Sigmoid colon (tissue), 6 donors: ENCODE measurements at regions not wholly inside any gene's neighbourhood (a gene's known extent, or its start where the extent isn't known, plus 50 kb on each side); places are given as distances from the start of the nearest gene placed in this dataset.

ENCODE experiments used
- DNase-seq: peaks from one replicate; pipeline ENCODE4 v3.0.0-alpha.2; 2019
- H3K27ac ChIP-seq, 4 donors: fragments of 200-600 bp; sonication (generic); one replicate each; pipeline ENCODE4 v1.5.1; 2016 to 2019; ENCODE audit warnings: mild to moderate bottlenecking in 1 of 4
- H3K27me3 ChIP-seq, 3 donors: fragments of 200-600 bp; sonication (generic); one replicate each; pipeline ENCODE4 v1.5.1; 2019; ENCODE audit warnings: mild to moderate bottlenecking in 1 of 3
- H3K36me3 ChIP-seq, 4 donors: fragments of 200-600 bp; sonication (generic); one replicate each; pipeline ENCODE4 v1.5.1; 2016 to 2019
- H3K4me1 ChIP-seq, 4 donors: fragments of 200-600 bp; sonication (generic); one replicate each; pipeline ENCODE4 v1.5.1; 2017 to 2019
- H3K4me3 ChIP-seq, 4 donors: fragments of 200-600 bp; sonication (generic); one replicate each; pipeline ENCODE4 v1.5.1; 2017 to 2019; ENCODE audit warnings: mild to moderate bottlenecking in 2 of 4, moderate library complexity in 1 of 4
- H3K9me3 ChIP-seq, 4 donors: fragments of 200-600 bp in 3 of 4; sonication (generic) in 3 of 4; one replicate each; pipeline versions ENCODE4 v1.5.1 to v1.6.1; 2013 to 2019
- CTCF ChIP-seq, 4 experiments: fragments of 450-650 bp in 3 of 4; fragments of 200-600 bp in 1 of 4; IDR thresholded peaks; one replicate each; pipeline ENCODE4 v1.5.1; 2016 to 2019; ENCODE audit warnings: antibody characterized with exemption in 4 of 4, mild to moderate bottlenecking in 3 of 4, moderate library complexity in 2 of 4
- EP300 ChIP-seq, 4 donors: sonication (generic); formaldehyde crosslinking; IDR thresholded peaks; one replicate each; pipeline ENCODE4 v1.6.1; 2017; ENCODE audit warnings: antibody characterized with exemption in 4 of 4
- POLR2A ChIP-seq, 2 donors: fragments of 450-650 bp; IDR thresholded peaks; one replicate each; pipeline ENCODE4 v1.6.1; 2016; ENCODE audit warnings: antibody characterized with exemption in 2 of 2, mild to moderate bottlenecking in 2 of 2, moderate library complexity in 2 of 2
- POLR2AphosphoS5 ChIP-seq, 4 donors: sonication (generic); formaldehyde crosslinking; IDR thresholded peaks; one replicate each; pipeline ENCODE4 v1.6.1; 2017; ENCODE audit warnings: antibody characterized with exemption in 4 of 4
- WGBS, 2 donors: extraction: QIAGEN DNeasy Blood & Tissue Kit; methylation state at CpG; one replicate each; pipeline ENCODE4 v1.1.7; 2013; 5-methylcytosine and 5-hydroxymethylcytosine counted together
- intact Hi-C: fragments of 100-400 bp; cut with DNase I; formaldehyde crosslinking; loops from one replicate; pipeline ENCODE4 v1.15.1; 2023
- donor health status: healthy with polysubstance abuse.
- donor health status: healthy.

GRCh38 chrX:138485767-138486166, 225.8 kb downstream of the FGF13 start:
- no peak for DNase-seq
- Histone ChIP-seq H3K4me1 (no peaks in the 10 kb centered on the region), H3K9me3 (no peaks in the 10 kb centered on the region), H3K27ac (no peak overlapping the region), H3K27me3 (no peaks in the 10 kb centered on the region), H3K4me3 (no peak overlapping the region), H3K36me3 (no peaks in the 10 kb centered on the region)
- WGBS, 2 donors: 15 to 22% methylated on average over 1 of the region's 1 CpG
- intact Hi-C loops: no loop called here
- TF ChIP-seq POLR2A (IDR thresholded peaks at IDR 0.05) (no peak), CTCF (IDR thresholded peaks at IDR 0.05) (no peak), EP300 (IDR thresholded peaks at IDR 0.05) (no peak), POLR2AphosphoS5 (IDR thresholded peaks at IDR 0.05) (no peak)

- H3K27ac ChIP-seq: no peak overlapping the region
- H3K36me3 ChIP-seq: no peaks in the 10 kb centered on the region
- TF ChIP-seq EP300 (IDR thresholded peaks at IDR 0.05) (no peak), CTCF (IDR thresholded peaks at IDR 0.05) (no peak), POLR2AphosphoS5 (IDR thresholded peaks at IDR 0.05) (no peak), POLR2A (IDR thresholded peaks at IDR 0.05) (no peak)
- DNase-seq: no peak
- intact Hi-C loops: no loop called here
- no peak overlapping the region for H3K4me3 ChIP-seq
- H3K9me3 ChIP-seq: no peaks in the 10 kb centered on the region
- no peaks in the 10 kb centered on the region for H3K27me3 ChIP-seq
- H3K4me1 ChIP-seq: no peaks in the 10 kb centered on the region
- 86 to 91% methylated on average over 2 of the region's 2 CpGs for WGBS, 2 donors
Observed at GRCh38 chrX:138485224-138485623, 226.3 kb downstream of the FGF13 start.

GRCh38 chrX:138484451-138484850, 227.1 kb downstream of the FGF13 start:
- Histone ChIP-seq H3K4me3 (no peak overlapping the region), H3K27me3 (no peaks in the 10 kb centered on the region), H3K4me1 (no peaks in the 10 kb centered on the region), H3K36me3 (no peaks in the 10 kb centered on the region), H3K9me3 (no peaks in the 10 kb centered on the region), H3K27ac (no peak overlapping the region)
- 83% methylated on average over 1 of the region's 1 CpG for WGBS, 2 donors
- TF ChIP-seq POLR2AphosphoS5 (IDR thresholded peaks at IDR 0.05) (no peak), CTCF (IDR thresholded peaks at IDR 0.05) (no peak), POLR2A (IDR thresholded peaks at IDR 0.05) (no peak), EP300 (IDR thresholded peaks at IDR 0.05) (no peak)
- intact Hi-C loops: no loop called here
- DNase-seq: no peak

GRCh38 chrX:138481649-138482048, 229.9 kb downstream of the FGF13 start:
- H3K27ac ChIP-seq: no peak overlapping the region
- no peaks in the 10 kb centered on the region for H3K4me1 ChIP-seq
- TF ChIP-seq CTCF (IDR thresholded peaks at IDR 0.05) (no peak), POLR2A (IDR thresholded peaks at IDR 0.05) (no peak), POLR2AphosphoS5 (IDR thresholded peaks at IDR 0.05) (no peak), EP300 (IDR thresholded peaks at IDR 0.05) (no peak)
- H3K27me3 ChIP-seq: no peaks in the 10 kb centered on the region
- no peaks in the 10 kb centered on the region for H3K9me3 ChIP-seq
- no peak overlapping the region for H3K4me3 ChIP-seq
- no peaks in the 10 kb centered on the region for H3K36me3 ChIP-seq
- 60 to 81% methylated on average over 3 of the region's 3 CpGs for WGBS, 2 donors
- intact Hi-C loops: no loop called here
- DNase-seq: no peak

GRCh38 chrX:138463476-138463875, 248.0 kb downstream of the FGF13 start:
- Histone ChIP-seq H3K9me3 (no peaks in the 10 kb centered on the region), H3K27ac (no peak overlapping the region), H3K36me3 (no peaks in the 10 kb centered on the region), H3K4me1 (no peaks in the 10 kb centered on the region), H3K27me3 (no peaks in the 10 kb centered on the region), H3K4me3 (no peak overlapping the region)
- TF ChIP-seq EP300 (IDR thresholded peaks at IDR 0.05): no peak
- no peak for TF ChIP-seq CTCF (IDR thresholded peaks at IDR 0.05)
- TF ChIP-seq POLR2A (IDR thresholded peaks at IDR 0.05): no peak
- TF ChIP-seq POLR2AphosphoS5 (IDR thresholded peaks at IDR 0.05): no peak
- intact Hi-C loops: no loop called here
- 82 to 83% methylated on average over 4 of the region's 4 CpGs for WGBS, 2 donors
- DNase-seq: no peak
